ENCODE measurements at regions not wholly inside any gene's neighbourhood (a gene's known extent, or its start where the extent isn't known, plus 50 kb on each side); places are given as distances from the start of the nearest gene placed in this dataset.
"Not testable (repeated sequence)": the region's sequence is repeated elsewhere in the genome, so short reads cannot be mapped to it uniquely, and the experiment has no call there.

- no peak for FAIRE-seq
- DNase-seq (ENCODE audit: insufficient read length, low spot score), result no peak
Measured at GRCh38 chr3:112738366-112738765, 97.4 kb upstream of the CCDC80 start.

GRCh38 chr3:112736805-112737566 lies 96.0 kb upstream of the CCDC80 start:
- no peak for FAIRE-seq
- no peak for DNase-seq (ENCODE audit: insufficient read length, low spot score)

- FAIRE-seq (no peak), DNase-seq (ENCODE audit: insufficient read length, low spot score) (no peak)
Measured at GRCh38 chr3:112736386-112736785, 95.4 kb upstream of the CCDC80 start.

GRCh38 chr3:112735926-112736325 lies 95.0 kb upstream of the CCDC80 start:
- FAIRE-seq (no peak), DNase-seq (ENCODE audit: insufficient read length, low spot score) (no peak)

- DNase-seq (ENCODE audit: insufficient read length, low spot score) (peak; percentile 22), FAIRE-seq (peak; percentile 76)
Measured at GRCh38 chr3:112734736-112735350, 93.9 kb upstream of the CCDC80 start.

- no peak for FAIRE-seq
- DNase-seq (ENCODE audit: insufficient read length, low spot score), result no peak
Measured at GRCh38 chr3:112734171-112734570, 93.2 kb upstream of the CCDC80 start.

GRCh38 chr3:112730210-112730609 lies 89.3 kb upstream of the CCDC80 start:
- FAIRE-seq (no peak), DNase-seq (ENCODE audit: insufficient read length, low spot score) (no peak)

- DNase-seq (ENCODE audit: insufficient read length, low spot score) (no peak), FAIRE-seq (no peak)
Measured at GRCh38 chr3:112721231-112721630, 80.3 kb upstream of the CCDC80 start.

GRCh38 chr3:112718967-112719366 lies 78.0 kb upstream of the CCDC80 start:
- DNase-seq (ENCODE audit: insufficient read length, low spot score) (no peak), FAIRE-seq (no peak)

GRCh38 chr3:112718516-112718915 lies 77.6 kb upstream of the CCDC80 start:
- DNase-seq (ENCODE audit: insufficient read length, low spot score) (no peak), FAIRE-seq (no peak)

- DNase-seq (ENCODE audit: insufficient read length, low spot score), result no peak
- no peak for FAIRE-seq
Measured at GRCh38 chr3:112709911-112710310, 69.0 kb upstream of the CCDC80 start.

GRCh38 chr3:112699436-112699978 lies 58.6 kb upstream of the CCDC80 start:
- DNase-seq (ENCODE audit: insufficient read length, low spot score), result no peak
- no peak for FAIRE-seq

- FAIRE-seq; DNase-seq (ENCODE audit: insufficient read length, low spot score): not testable (repeated sequence)
Measured at GRCh38 chr3:112698442-112698841, 57.5 kb upstream of the CCDC80 start.

GRCh38 chr3:112696244-112696643 lies 55.3 kb upstream of the CCDC80 start:
- DNase-seq (ENCODE audit: insufficient read length, low spot score); FAIRE-seq: not testable (repeated sequence)

GRCh38 chr3:112695377-112696108 lies 54.6 kb upstream of the CCDC80 start:
- FAIRE-seq; DNase-seq (ENCODE audit: insufficient read length, low spot score): not testable (repeated sequence)

GRCh38 chr3:112694906-112695305 lies 54.0 kb upstream of the CCDC80 start:
- FAIRE-seq, result not testable (repeated sequence)

GRCh38 chr3:112693186-112693585 lies 52.2 kb upstream of the CCDC80 start:
- DNase-seq (ENCODE audit: insufficient read length, low spot score) (no peak), FAIRE-seq (no peak)

More at GRCh38 chr3:112694906-112695305, 54.0 kb upstream of the CCDC80 start:
- not testable (repeated sequence) for DNase-seq (ENCODE audit: insufficient read length, low spot score)

All from GM19239 (cell line).